ENCODE measurements at regions not wholly inside any gene's neighbourhood (a gene's known extent, or its start where the extent isn't known, plus 50 kb on each side); places are given as distances from the start of the nearest gene placed in this dataset.

- H3K9me3 Mint-ChIP-seq: peaks cover 0 to 4% (median 0%) of the 10 kb centered on the region in 6 donors
- no peaks in the 10 kb centered on the region for H3K4me1 Mint-ChIP-seq
- H3K27ac Mint-ChIP-seq: no peak overlapping the region
Observed at GRCh38 chr4:57504797-57505530, 394.8 kb upstream of the IGFBP7 start.

GRCh38 chr4:57504139-57504538, 394.0 kb upstream of the IGFBP7 start:
- H3K27me3 Mint-ChIP-seq (ENCODE audit: low read depth in 3 of 3): peaks cover 0 to 5% (median 0%) of the 10 kb centered on the region in 3 donors
- no peak overlapping the region for H3K27ac Mint-ChIP-seq
- no peak overlapping the region for H3K4me3 Mint-ChIP-seq
- no peak for DNase-seq
- no peaks in the 10 kb centered on the region for H3K4me1 Mint-ChIP-seq
- no peaks in the 10 kb centered on the region for H3K36me3 Mint-ChIP-seq
- peaks cover 0 to 4% (median 0%) of the 10 kb centered on the region in 6 donors for H3K9me3 Mint-ChIP-seq

More at GRCh38 chr4:57504797-57505530, 394.8 kb upstream of the IGFBP7 start:
- Mint-ChIP-seq H3K4me3 (no peak overlapping the region), H3K36me3 (no peaks in the 10 kb centered on the region), H3K27me3 (ENCODE audit: low read depth in 3 of 3) (peaks cover 0 to 5% (median 0%) of the 10 kb centered on the region in 3 donors)
- no peak for DNase-seq

GRCh38 chr4:57501720-57502119, 391.5 kb upstream of the IGFBP7 start:
- DNase-seq: no peak
- peaks cover 0 to 4% (median 0%) of the 10 kb centered on the region in 6 donors for H3K9me3 Mint-ChIP-seq
- H3K4me1 Mint-ChIP-seq: no peaks in the 10 kb centered on the region
- peaks cover 0 to 5% (median 0%) of the 10 kb centered on the region in 3 donors for H3K27me3 Mint-ChIP-seq (ENCODE audit: low read depth in 3 of 3)
- H3K36me3 Mint-ChIP-seq: no peaks in the 10 kb centered on the region
- no peak overlapping the region for H3K4me3 Mint-ChIP-seq
- H3K27ac Mint-ChIP-seq: no peak overlapping the region

GRCh38 chr4:57499786-57500185, 389.6 kb upstream of the IGFBP7 start:
- H3K4me3 Mint-ChIP-seq: no peak overlapping the region
- DNase-seq: no peak
- no peak overlapping the region for H3K27ac Mint-ChIP-seq
- H3K27me3 Mint-ChIP-seq (ENCODE audit: low read depth in 3 of 3): peaks cover 0 to 5% (median 0%) of the 10 kb centered on the region in 3 donors
- peaks cover 0 to 3% (median 0%) of the 10 kb centered on the region in 6 donors for H3K9me3 Mint-ChIP-seq
- H3K4me1 Mint-ChIP-seq: no peaks in the 10 kb centered on the region
- H3K36me3 Mint-ChIP-seq: no peaks in the 10 kb centered on the region

- Mint-ChIP-seq H3K4me1 (no peaks in the 10 kb centered on the region), H3K27ac (no peak overlapping the region)
Observed at GRCh38 chr4:57498251-57498650, 388.1 kb upstream of the IGFBP7 start.

GRCh38 chr4:57496697-57497471, 386.7 kb upstream of the IGFBP7 start:
- H3K4me1 Mint-ChIP-seq: no peaks in the 10 kb centered on the region

More at GRCh38 chr4:57498251-57498650, 388.1 kb upstream of the IGFBP7 start:
- Mint-ChIP-seq H3K4me3 (no peak overlapping the region), H3K36me3 (no peaks in the 10 kb centered on the region), H3K27me3 (ENCODE audit: low read depth in 3 of 3) (no peaks in the 10 kb centered on the region), H3K9me3 (peaks cover 0 to 6% (median 0%) of the 10 kb centered on the region in 6 donors)
- DNase-seq: no peak

GRCh38 chr4:57494821-57495220, 384.6 kb upstream of the IGFBP7 start:
- Mint-ChIP-seq H3K36me3 (no peaks in the 10 kb centered on the region), H3K27ac (no peak overlapping the region), H3K9me3 (peaks cover 0 to 6% (median 2%) of the 10 kb centered on the region in 6 donors), H3K27me3 (ENCODE audit: low read depth in 3 of 3) (no peaks in the 10 kb centered on the region), H3K4me3 (no peak overlapping the region), H3K4me1 (no peaks in the 10 kb centered on the region)
- DNase-seq: no peak

More at GRCh38 chr4:57496697-57497471, 386.7 kb upstream of the IGFBP7 start:
- H3K27ac Mint-ChIP-seq: no peak overlapping the region
- DNase-seq: no peak
- no peak overlapping the region for H3K4me3 Mint-ChIP-seq
- H3K9me3 Mint-ChIP-seq: peaks cover 0 to 6% (median 1%) of the 10 kb centered on the region in 6 donors
- no peaks in the 10 kb centered on the region for H3K27me3 Mint-ChIP-seq (ENCODE audit: low read depth in 3 of 3)
- H3K36me3 Mint-ChIP-seq: no peaks in the 10 kb centered on the region

GRCh38 chr4:57492251-57492878, 382.2 kb upstream of the IGFBP7 start:
- DNase-seq: no peak
- Mint-ChIP-seq H3K4me1 (no peaks in the 10 kb centered on the region), H3K27me3 (ENCODE audit: low read depth in 3 of 3) (no peaks in the 10 kb centered on the region), H3K27ac (no peak overlapping the region), H3K4me3 (no peak overlapping the region), H3K36me3 (no peaks in the 10 kb centered on the region), H3K9me3 (peaks cover 0 to 6% (median 3%) of the 10 kb centered on the region in 6 donors)

- H3K9me3 Mint-ChIP-seq: peaks cover 0 to 6% (median 3%) of the 10 kb centered on the region in 6 donors
- no peak overlapping the region for H3K4me3 Mint-ChIP-seq
- no peaks in the 10 kb centered on the region for H3K4me1 Mint-ChIP-seq
- H3K27ac Mint-ChIP-seq: no peak overlapping the region
- no peaks in the 10 kb centered on the region for H3K27me3 Mint-ChIP-seq (ENCODE audit: low read depth in 3 of 3)
- DNase-seq: no peak
- no peaks in the 10 kb centered on the region for H3K36me3 Mint-ChIP-seq
Observed at GRCh38 chr4:57491388-57491787, 381.2 kb upstream of the IGFBP7 start.

- Mint-ChIP-seq H3K27ac (no peak overlapping the region), H3K4me1 (no peaks in the 10 kb centered on the region), H3K36me3 (no peaks in the 10 kb centered on the region), H3K27me3 (ENCODE audit: low read depth in 3 of 3) (no peaks in the 10 kb centered on the region), H3K9me3 (peaks cover 0 to 5% (median 3%) of the 10 kb centered on the region in 6 donors), H3K4me3 (no peak overlapping the region)
- DNase-seq: no peak
Observed at GRCh38 chr4:57490520-57491255, 380.5 kb upstream of the IGFBP7 start.

- H3K4me1 Mint-ChIP-seq: no peaks in the 10 kb centered on the region
- no peak overlapping the region for H3K4me3 Mint-ChIP-seq
- no peak overlapping the region for H3K27ac Mint-ChIP-seq
- DNase-seq: no peak
- peaks cover 0 to 2% (median 0%) of the 10 kb centered on the region in 3 donors for H3K27me3 Mint-ChIP-seq (ENCODE audit: low read depth in 3 of 3)
- H3K9me3 Mint-ChIP-seq: peaks cover 0 to 4% (median 0%) of the 10 kb centered on the region in 6 donors
- no peaks in the 10 kb centered on the region for H3K36me3 Mint-ChIP-seq
Observed at GRCh38 chr4:57488366-57489162, 378.4 kb upstream of the IGFBP7 start.

- no peak overlapping the region for H3K4me3 Mint-ChIP-seq
Observed at GRCh38 chr4:57475424-57475823, 365.2 kb upstream of the IGFBP7 start.

More at GRCh38 chr4:57475424-57475823, 365.2 kb upstream of the IGFBP7 start:
- H3K27ac Mint-ChIP-seq: no peak overlapping the region
- H3K36me3 Mint-ChIP-seq: no peaks in the 10 kb centered on the region
- H3K27me3 Mint-ChIP-seq (ENCODE audit: low read depth in 3 of 3): peaks cover 0 to 4% (median 3%) of the 10 kb centered on the region in 3 donors
- no peak for DNase-seq
- no peaks in the 10 kb centered on the region for H3K4me1 Mint-ChIP-seq
- peaks cover 0 to 11% (median 4%) of the 10 kb centered on the region in 6 donors for H3K9me3 Mint-ChIP-seq

Data from immature natural killer cell (primary cell).